Vagina (tissue), 2 donors: ENCODE measurements at regions not wholly inside any gene's neighbourhood (a gene's known extent, or its start where the extent isn't known, plus 50 kb on each side); places are given as distances from the start of the nearest gene placed in this dataset.

Experiments used
- CTCF ChIP-seq, 3 experiments: fragments of 450-650 bp in 2 of 3; fragments of 200-600 bp in 1 of 3; sonication (generic) in 1 of 3; IDR thresholded peaks; one replicate each; pipeline ENCODE4 v1.5.1; 2017 to 2019; ENCODE audit warnings: antibody characterized with exemption in 3 of 3, mild to moderate bottlenecking in 2 of 3, moderate library complexity in 2 of 3
- POLR2AphosphoS5 ChIP-seq, 2 donors: sonication (generic); formaldehyde crosslinking; IDR thresholded peaks; one replicate each; pipeline ENCODE4 v1.9.0; 2017; ENCODE audit warnings: antibody characterized with exemption in 2 of 2, mild to moderate bottlenecking in 2 of 2, low read depth in 1 of 2; ENCODE audit not compliant: insufficient read depth in 1 of 2

GRCh38 chr1:64361974-64362373 lies 108.0 kb upstream of the CACHD1 start:
- no peak for TF ChIP-seq CTCF (IDR thresholded peaks at IDR 0.05)
- TF ChIP-seq POLR2AphosphoS5 (IDR thresholded peaks at IDR 0.05; ENCODE audit: insufficient read depth in 1 of 2, low read depth in 1 of 2), result no peak
